Endothelial cell of umbilical vein (primary cell): ENCODE measurements at regions not wholly inside any gene's neighbourhood (a gene's known extent, or its start where the extent isn't known, plus 50 kb on each side); places are given as distances from the start of the nearest gene placed in this dataset.

ENCODE experiments used
- BruUV-seq: library from RNA; stranded (reverse); fragments of 400-500 nt; replicated peaks from 2 replicates; lab custom pipeline; 2021; lab: Mats Ljungman, UMichigan
- CTCF ChIA-PET: fragments of 300-600, 350-600 bp; sonication (Branson Sonifier 250); formaldehyde crosslinking; loops from one replicate; lab custom pipeline; 2021; ENCODE audit warnings: antibody characterized with exemption, inconsistent platforms; lab: Charles Lee
- POLR2A ChIA-PET: fragments of 300-600, 350-600 bp; sonication (Branson Sonifier 250); formaldehyde crosslinking; loops from one replicate; lab custom pipeline; 2021; ENCODE audit warnings: antibody characterized with exemption, inconsistent platforms; lab: Charles Lee
- DNase-seq: peaks from one replicate; pipeline ENCODE4 v3.0.0-alpha.2; 2011; ENCODE audit warnings: low read depth, low spot score
- FAIRE-seq: peaks from 2 replicates; lab custom pipeline; 2011; peaks lifted over from hg19 to GRCh38; lab: Jason Lieb, UNC
- H2AFZ ChIP-seq: 2 replicates; pipeline ENCODE4 v1.6.0; 2012; ENCODE audit warnings: low read depth, low read length, control low read depth, inconsistent platforms
- H3K27ac ChIP-seq: 2 replicates; pipeline ENCODE4 v1.5.1; 2011; ENCODE audit warnings: low read depth, mild to moderate bottlenecking, control low read depth, low read length, moderate library complexity; ENCODE audit not compliant: insufficient read depth
- H3K27me3 ChIP-seq, 2 experiments: 2 replicates each; pipeline versions ENCODE4 v1.6.0 to v1.6.1; 2011; ENCODE audit warnings: low read length in 2 of 2, mixed read lengths in 1 of 2; ENCODE audit not compliant: control insufficient read depth in 2 of 2, insufficient read depth in 2 of 2
- H3K36me3 ChIP-seq, 2 experiments: 2 replicates in 1 of 2; 3 replicates in 1 of 2; pipeline ENCODE4 v1.5.1; 2011; ENCODE audit warnings: low read length in 2 of 2, mild to moderate bottlenecking in 1 of 2, moderate library complexity in 1 of 2; ENCODE audit not compliant: control insufficient read depth in 2 of 2, insufficient read depth in 2 of 2; ENCODE audit errors: extremely low read depth in 1 of 2
- H3K4me1 ChIP-seq: 3 replicates; pipeline ENCODE4 v1.5.1; 2011; ENCODE audit warnings: mild to moderate bottlenecking, low read length; ENCODE audit not compliant: control insufficient read depth, insufficient read depth; ENCODE audit errors: extremely low read depth
- H3K4me2 ChIP-seq: 2 replicates; pipeline ENCODE4 v1.6.1; 2011; ENCODE audit warnings: low read length, control low read depth, mixed read lengths; ENCODE audit not compliant: insufficient read depth
- H3K4me3 ChIP-seq, 3 experiments: fragments of 200-600 bp in 1 of 3; sonication (generic), shearing (Covaris generic) in 1 of 3; replicated peaks in 1 of 3; 2 replicates each; pipeline ENCODE4 v1.5.1; 2011 to 2016; ENCODE audit warnings: control low read depth in 3 of 3, low read length in 3 of 3, mild to moderate bottlenecking in 2 of 3, inconsistent platforms in 1 of 3, low read depth in 1 of 3, moderate library complexity in 1 of 3; ENCODE audit not compliant: insufficient read depth in 1 of 3
- H3K79me2 ChIP-seq: 2 replicates; pipeline ENCODE4 v1.6.0; 2012; ENCODE audit warnings: low read length, inconsistent platforms; ENCODE audit not compliant: control insufficient read depth, insufficient read depth
- H3K9ac ChIP-seq: replicated peaks from 2 replicates; pipeline ENCODE3; 2011; ENCODE audit warnings: low read length, control low read depth; ENCODE audit not compliant: insufficient read depth; ENCODE audit errors: extremely low read depth
- H3K9me1 ChIP-seq: replicated peaks from 3 replicates; pipeline ENCODE4 v1.6.0; 2011; ENCODE audit warnings: mild to moderate bottlenecking, low read length; ENCODE audit not compliant: control insufficient read depth, insufficient read depth; ENCODE audit errors: extremely low read depth
- H3K9me3 ChIP-seq: replicated peaks from 2 replicates; pipeline ENCODE4 v1.5.1; 2012; ENCODE audit warnings: low read length, inconsistent platforms; ENCODE audit not compliant: control insufficient read depth, insufficient read depth
- H4K20me1 ChIP-seq: replicated peaks from 2 replicates; pipeline ENCODE3; 2011; ENCODE audit warnings: mild to moderate bottlenecking, low read length; ENCODE audit not compliant: control insufficient read depth, insufficient read depth; ENCODE audit errors: extremely low read depth
- EZH2 ChIP-seq: IDR thresholded peaks from 2 replicates; pipeline ENCODE4 v1.6.1; 2012; ENCODE audit warnings: borderline replicate concordance, low read depth, mild to moderate bottlenecking, moderate library complexity, low read length, inconsistent platforms; ENCODE audit not compliant: severe bottlenecking
- FOS ChIP-seq: IDR thresholded peaks from 2 replicates; pipeline ENCODE4 v1.6.1; 2011; ENCODE audit warnings: mild to moderate bottlenecking, low read length, moderate library complexity, borderline replicate concordance; ENCODE audit not compliant: insufficient read depth
- JUN ChIP-seq: IDR thresholded peaks from 2 replicates; pipeline ENCODE4 v1.6.1; 2011; ENCODE audit warnings: borderline replicate concordance, low read depth; ENCODE audit not compliant: insufficient read length, insufficient read depth
- POLR2A ChIP-seq: IDR thresholded peaks from 2 replicates; pipeline ENCODE4 v1.6.1; 2012; ENCODE audit warnings: low read depth, mild to moderate bottlenecking, control low read depth, low read length
- POLR2AphosphoS5 ChIP-seq: IDR thresholded peaks from 2 replicates; pipeline ENCODE4 v1.6.1; 2012; ENCODE audit warnings: low read depth, mild to moderate bottlenecking, control low read depth, low read length, moderate library complexity; ENCODE audit not compliant: insufficient read depth
- dilution Hi-C: fragments of 300-500 bp; cut with MboI; formaldehyde crosslinking; loops from one replicate; pipeline ENCODE4 v1.15.0; 2019; ENCODE audit warnings: low sequenced_read_pairs; ENCODE audit not compliant: extremely low pct_ligation_motif_present
- intact Hi-C: fragments of 100-400 bp; cut with micrococcal nuclease; formaldehyde crosslinking; loops from one replicate; pipeline ENCODE4 v1.10.0; 2022
- TF ChIP-seq, protein P1 (sequence below), 2 donors: IDR thresholded peaks; 1 replicate in 1 of 2; 2 replicates in 1 of 2; pipeline ENCODE4 v1.5.1; 2011; ENCODE audit warnings: low read length in 2 of 2, mild to moderate bottlenecking in 2 of 2, moderate library complexity in 2 of 2, control low read depth in 1 of 2, inconsistent platforms in 1 of 2, low read depth in 1 of 2; ENCODE audit not compliant: insufficient read depth in 1 of 2; ENCODE audit errors: extremely low read depth in 1 of 2

DNA sequence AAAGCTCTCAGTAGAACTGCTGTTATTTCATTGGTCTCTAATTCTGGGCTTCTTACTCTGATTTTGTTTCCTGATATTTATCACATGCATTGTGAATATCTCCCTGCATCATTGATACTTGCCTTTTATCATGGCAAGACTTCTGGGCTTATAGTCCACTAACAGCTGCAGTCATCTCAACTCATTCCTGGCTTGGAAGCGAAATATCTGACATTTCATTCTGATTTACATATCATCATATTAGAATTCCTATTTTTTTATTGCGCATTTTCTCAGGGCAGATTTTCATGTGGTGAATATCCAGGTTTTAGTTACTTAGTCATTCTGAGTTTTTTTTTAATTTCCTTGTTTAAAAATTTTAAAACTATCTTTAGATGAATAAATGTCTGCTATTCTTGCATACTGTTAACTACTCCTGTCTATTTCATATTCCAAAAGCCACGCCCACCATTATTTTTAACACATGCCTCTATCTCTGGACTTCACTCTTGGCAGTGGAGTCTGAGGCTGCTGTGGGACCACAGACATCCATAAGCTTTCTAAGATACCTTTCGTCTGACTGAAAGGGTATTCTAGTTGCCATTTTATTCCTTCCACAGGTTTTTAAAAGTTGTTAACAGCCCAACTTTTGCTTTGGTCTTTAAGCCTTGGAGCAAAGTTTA lies 164.5 kb downstream of the IRS1 start:
- peaks cover 2 to 5% of the 10 kb centered on the region in 2 experiments for H3K27me3 ChIP-seq
- no peak overlapping the region for H3K27ac ChIP-seq
- intact Hi-C loops (no loop called here), dilution Hi-C loops (no loop called here)
- H2AFZ ChIP-seq: no peak overlapping the region
- DNase-seq: no peak
- no TSS peak for BruUV-seq
- H4K20me1 ChIP-seq: no peaks in the 10 kb centered on the region
- no peaks in the 10 kb centered on the region for H3K4me1 ChIP-seq
- H3K4me2 ChIP-seq: no peak overlapping the region
- no peak overlapping the region for H3K9ac ChIP-seq
- H3K9me3 ChIP-seq: no peaks in the 10 kb centered on the region
- no peaks in the 10 kb centered on the region for H3K79me2 ChIP-seq
- H3K36me3 ChIP-seq: no peaks in the 10 kb centered on the region
- POLR2A ChIA-PET: no interaction called here
- H3K9me1 ChIP-seq: no peaks in the 10 kb centered on the region
- no peak for TF ChIP-seq POLR2A
- CTCF ChIA-PET: no interaction called here
- H3K4me3 ChIP-seq: no peak overlapping the region
- no peak for FAIRE-seq

DNA sequence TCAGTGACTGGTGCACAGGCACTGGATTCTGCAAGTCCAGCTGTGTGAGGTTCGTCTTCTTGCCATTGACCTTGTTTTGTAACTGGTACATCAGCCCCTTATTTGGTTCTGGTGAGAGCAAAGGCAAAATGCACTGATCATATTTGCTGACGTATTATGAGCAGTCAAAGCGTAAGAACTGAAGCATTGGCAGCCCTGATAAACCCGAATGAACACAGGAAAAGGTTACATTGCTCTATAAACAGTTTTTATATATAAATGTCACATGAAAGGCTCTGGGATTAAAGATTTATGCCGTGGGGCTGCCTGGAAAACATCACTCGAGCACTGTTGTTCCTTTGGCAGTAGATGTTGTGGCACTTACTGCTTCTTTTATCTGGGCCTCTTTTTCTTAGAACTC lies 167.9 kb downstream of the IRS1 start:
- Histone ChIP-seq H3K4me3 (no peak overlapping the region), H3K9me1 (no peaks in the 10 kb centered on the region), H3K79me2 (no peaks in the 10 kb centered on the region), H3K9me3 (no peaks in the 10 kb centered on the region), H2AFZ (no peak overlapping the region), H3K4me1 (no peaks in the 10 kb centered on the region), H3K36me3 (no peaks in the 10 kb centered on the region), H3K4me2 (no peak overlapping the region), H4K20me1 (no peaks in the 10 kb centered on the region), H3K27ac (no peak overlapping the region), H3K9ac (no peak overlapping the region), H3K27me3 (peaks cover 0 to 5% of the 10 kb centered on the region in 2 experiments)
- TF ChIP-seq JUN (no peak), POLR2AphosphoS5 (no peak), FOS (no peak), EZH2 (no peak)
- TF ChIP-seq, protein P1, sequence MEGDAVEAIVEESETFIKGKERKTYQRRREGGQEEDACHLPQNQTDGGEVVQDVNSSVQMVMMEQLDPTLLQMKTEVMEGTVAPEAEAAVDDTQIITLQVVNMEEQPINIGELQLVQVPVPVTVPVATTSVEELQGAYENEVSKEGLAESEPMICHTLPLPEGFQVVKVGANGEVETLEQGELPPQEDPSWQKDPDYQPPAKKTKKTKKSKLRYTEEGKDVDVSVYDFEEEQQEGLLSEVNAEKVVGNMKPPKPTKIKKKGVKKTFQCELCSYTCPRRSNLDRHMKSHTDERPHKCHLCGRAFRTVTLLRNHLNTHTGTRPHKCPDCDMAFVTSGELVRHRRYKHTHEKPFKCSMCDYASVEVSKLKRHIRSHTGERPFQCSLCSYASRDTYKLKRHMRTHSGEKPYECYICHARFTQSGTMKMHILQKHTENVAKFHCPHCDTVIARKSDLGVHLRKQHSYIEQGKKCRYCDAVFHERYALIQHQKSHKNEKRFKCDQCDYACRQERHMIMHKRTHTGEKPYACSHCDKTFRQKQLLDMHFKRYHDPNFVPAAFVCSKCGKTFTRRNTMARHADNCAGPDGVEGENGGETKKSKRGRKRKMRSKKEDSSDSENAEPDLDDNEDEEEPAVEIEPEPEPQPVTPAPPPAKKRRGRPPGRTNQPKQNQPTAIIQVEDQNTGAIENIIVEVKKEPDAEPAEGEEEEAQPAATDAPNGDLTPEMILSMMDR (IDR thresholded peaks at IDR 0.05; ENCODE audit: extremely low read depth in 1 of 2, insufficient read depth in 1 of 2, low read depth in 1 of 2, low read length in 2 of 2): no peak
- no TSS peak for BruUV-seq
- dilution Hi-C loops: no loop called here
- DNase-seq (no peak), FAIRE-seq (no peak)
- ChIA-PET POLR2A (no interaction called here), CTCF (no interaction called here)
- intact Hi-C loops: no loop called here
